Breast epithelium (tissue), 4 donors: ENCODE measurements at regions not wholly inside any gene's neighbourhood (a gene's known extent, or its start where the extent isn't known, plus 50 kb on each side); places are given as distances from the start of the nearest gene placed in this dataset.
"Not testable (repeated sequence)": the region's sequence is repeated elsewhere in the genome, so short reads cannot be mapped to it uniquely, and the experiment has no call there.

Source experiments
- DNase-seq, 2 donors: peaks; one replicate each; pipeline ENCODE4 v3.0.0-alpha.2; 2019; ENCODE audit warnings: low spot score in 2 of 2
- H3K27ac ChIP-seq, 2 donors: fragments of 200-600 bp; sonication (generic) in 1 of 2; one replicate each; pipeline ENCODE4 v1.5.1; 2016 to 2019; ENCODE audit warnings: mild to moderate bottlenecking in 1 of 2
- H3K27me3 ChIP-seq, 2 donors: fragments of 200-600 bp; sonication (generic) in 1 of 2; one replicate each; pipeline versions ENCODE4 v1.5.1 to v1.6.0; 2017 to 2019; ENCODE audit warnings: control low read depth in 1 of 2, mild to moderate bottlenecking in 1 of 2
- H3K36me3 ChIP-seq: fragments of 200-600 bp; one replicate; pipeline ENCODE4 v1.5.1; 2019
- H3K4me1 ChIP-seq, 2 donors: fragments of 200-600 bp; sonication (generic); one replicate each; pipeline ENCODE4 v1.5.1; 2016 to 2019; ENCODE audit warnings: control low read depth in 1 of 2
- H3K4me3 ChIP-seq, 3 donors: fragments of 200-600 bp; sonication (generic); 1 replicate in 2 of 3; 2 replicates in 1 of 3; pipeline ENCODE4 v1.5.1; 2016 to 2019; ENCODE audit warnings: mild to moderate bottlenecking in 3 of 3, moderate library complexity in 2 of 3
- H3K9me3 ChIP-seq, 2 donors: fragments of 200-600 bp; sonication (generic) in 1 of 2; one replicate each; pipeline ENCODE4 v1.5.1; 2016 to 2019; ENCODE audit warnings: control low read depth in 1 of 2
- POLR2A ChIP-seq: fragments of 450-650 bp; IDR thresholded peaks from one replicate; pipeline ENCODE4 v1.6.1; 2016; ENCODE audit warnings: antibody characterized with exemption, mild to moderate bottlenecking, moderate library complexity
- POLR2AphosphoS5 ChIP-seq, 3 donors: sonication (generic); formaldehyde crosslinking; IDR thresholded peaks; one replicate each; pipeline ENCODE4 v1.6.1; 2017; ENCODE audit warnings: antibody characterized with exemption in 3 of 3
- intact Hi-C: fragments of 100-400 bp; cut with DNase I; formaldehyde crosslinking; loops from one replicate; pipeline ENCODE4 v1.15.1; 2023; ENCODE audit warnings: low total_unique reads
- TF ChIP-seq, protein P1 (sequence below), 3 donors: fragments of 450-650 bp; IDR thresholded peaks; one replicate each; pipeline ENCODE4 v1.5.1; 2016 to 2017; ENCODE audit warnings: antibody characterized with exemption in 3 of 3, mild to moderate bottlenecking in 3 of 3, moderate library complexity in 3 of 3

DNA sequence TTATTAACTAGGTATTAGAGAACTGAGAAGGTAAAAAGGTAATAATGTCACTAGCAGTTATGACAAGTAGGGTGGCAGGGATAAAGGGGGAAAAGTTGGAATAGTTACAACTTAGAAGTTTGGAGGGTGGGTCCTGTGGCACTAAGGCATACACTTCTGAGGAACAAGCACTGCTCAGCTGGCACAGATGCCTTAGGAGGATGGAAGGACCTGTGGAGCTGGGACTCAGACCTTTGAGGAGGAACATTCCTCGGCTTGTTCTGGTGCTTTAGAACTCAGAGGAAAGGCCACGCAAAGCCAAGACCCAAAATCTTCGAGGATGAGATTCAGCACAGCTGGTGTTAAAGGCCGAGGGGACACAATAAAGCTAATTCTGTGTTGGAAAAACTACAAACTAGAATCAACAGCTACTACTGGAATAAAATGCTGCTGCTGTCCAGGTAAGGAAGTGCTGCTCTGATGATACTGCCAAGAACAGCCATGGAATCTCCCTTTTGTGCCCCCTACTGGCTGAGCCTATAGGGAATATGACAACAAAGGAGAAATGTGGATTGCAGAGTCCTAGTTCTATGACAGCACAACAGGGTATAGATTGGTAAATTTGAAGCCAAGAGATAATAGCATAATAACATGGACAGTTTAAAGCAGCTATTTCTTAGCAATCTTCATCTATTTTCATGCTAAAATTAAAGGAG, 126.7 kb downstream of the SLC25A46 start:
- intact Hi-C loops = no loop called here
- Histone ChIP-seq H3K4me3 (no peak overlapping the region), H3K4me1 (no peaks in the 10 kb centered on the region)

DNA sequence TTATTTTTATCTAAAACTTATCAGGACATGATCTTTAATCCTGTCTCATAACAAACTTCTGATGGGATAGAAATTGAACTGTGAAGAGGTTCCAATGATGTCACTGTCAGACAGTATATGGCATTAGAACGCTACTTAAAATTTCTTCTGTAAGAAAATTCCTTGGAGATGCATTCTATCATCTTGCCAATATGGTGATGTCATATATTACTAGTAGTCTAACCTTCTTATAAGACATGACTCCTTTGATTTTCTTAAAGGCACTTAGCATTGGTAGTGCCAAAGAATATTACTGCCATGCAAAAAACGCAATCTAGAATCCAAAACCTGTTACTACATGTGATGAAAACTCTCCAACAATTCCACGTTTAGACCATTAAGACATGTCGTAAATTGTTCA, 131.1 kb downstream of the SLC25A46 start:
- no peak overlapping the region for H3K4me3 ChIP-seq
- intact Hi-C loops = no loop called here
- no peaks in the 10 kb centered on the region for H3K4me1 ChIP-seq
- no peak overlapping the region for H3K27ac ChIP-seq
- TF ChIP-seq POLR2AphosphoS5 (IDR thresholded peaks at IDR 0.05) (no peak), POLR2A (no peak)
- TF ChIP-seq, protein P1, sequence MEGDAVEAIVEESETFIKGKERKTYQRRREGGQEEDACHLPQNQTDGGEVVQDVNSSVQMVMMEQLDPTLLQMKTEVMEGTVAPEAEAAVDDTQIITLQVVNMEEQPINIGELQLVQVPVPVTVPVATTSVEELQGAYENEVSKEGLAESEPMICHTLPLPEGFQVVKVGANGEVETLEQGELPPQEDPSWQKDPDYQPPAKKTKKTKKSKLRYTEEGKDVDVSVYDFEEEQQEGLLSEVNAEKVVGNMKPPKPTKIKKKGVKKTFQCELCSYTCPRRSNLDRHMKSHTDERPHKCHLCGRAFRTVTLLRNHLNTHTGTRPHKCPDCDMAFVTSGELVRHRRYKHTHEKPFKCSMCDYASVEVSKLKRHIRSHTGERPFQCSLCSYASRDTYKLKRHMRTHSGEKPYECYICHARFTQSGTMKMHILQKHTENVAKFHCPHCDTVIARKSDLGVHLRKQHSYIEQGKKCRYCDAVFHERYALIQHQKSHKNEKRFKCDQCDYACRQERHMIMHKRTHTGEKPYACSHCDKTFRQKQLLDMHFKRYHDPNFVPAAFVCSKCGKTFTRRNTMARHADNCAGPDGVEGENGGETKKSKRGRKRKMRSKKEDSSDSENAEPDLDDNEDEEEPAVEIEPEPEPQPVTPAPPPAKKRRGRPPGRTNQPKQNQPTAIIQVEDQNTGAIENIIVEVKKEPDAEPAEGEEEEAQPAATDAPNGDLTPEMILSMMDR (IDR thresholded peaks at IDR 0.05) = no peak
- no peak for DNase-seq
- no peaks in the 10 kb centered on the region for H3K27me3 ChIP-seq
- H3K36me3 ChIP-seq = no peaks in the 10 kb centered on the region
- no peaks in the 10 kb centered on the region for H3K9me3 ChIP-seq

More for the DNA sequence above, 126.7 kb downstream of the SLC25A46 start:
- H3K36me3 ChIP-seq = no peaks in the 10 kb centered on the region
- TF ChIP-seq POLR2A (no peak), POLR2AphosphoS5 (IDR thresholded peaks at IDR 0.05) (no peak)
- TF ChIP-seq, protein P1 (IDR thresholded peaks at IDR 0.05) = no peak
- no peaks in the 10 kb centered on the region for H3K9me3 ChIP-seq
- H3K27me3 ChIP-seq = no peaks in the 10 kb centered on the region
- DNase-seq = no peak
- H3K27ac ChIP-seq = no peak overlapping the region

DNA sequence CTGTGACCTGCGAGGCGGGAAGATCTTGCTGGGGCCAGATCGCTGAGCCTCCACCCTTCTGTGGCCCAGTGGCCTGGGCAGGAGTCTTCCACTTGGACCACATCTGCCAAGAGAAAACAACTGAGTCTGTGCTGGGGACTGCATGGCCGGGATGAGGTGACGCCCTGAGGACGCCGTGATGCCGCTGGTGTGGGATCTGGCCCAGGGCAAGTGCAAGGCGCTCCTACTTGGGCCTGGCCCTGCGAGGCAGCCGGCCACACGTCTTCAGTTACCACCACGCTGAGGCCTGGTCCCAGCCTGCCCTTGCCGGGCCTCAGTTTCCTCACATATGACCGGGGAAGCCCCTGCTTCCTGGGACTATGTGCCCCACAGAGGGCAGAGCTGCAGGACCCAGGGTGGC, 133.4 kb downstream of the SLC25A46 start:
- H3K4me1 ChIP-seq = no peaks in the 10 kb centered on the region
- no peak overlapping the region for H3K4me3 ChIP-seq
- intact Hi-C loops = no loop called here
- no peaks in the 10 kb centered on the region for H3K36me3 ChIP-seq
- H3K27ac ChIP-seq = no peak overlapping the region
- no peaks in the 10 kb centered on the region for H3K27me3 ChIP-seq
- TF ChIP-seq POLR2AphosphoS5 (IDR thresholded peaks at IDR 0.05) = no peak
- TF ChIP-seq POLR2A = no peak
- TF ChIP-seq, protein P1 (IDR thresholded peaks at IDR 0.05) = no peak
- DNase-seq = no peak
- H3K9me3 ChIP-seq = no peaks in the 10 kb centered on the region

DNA sequence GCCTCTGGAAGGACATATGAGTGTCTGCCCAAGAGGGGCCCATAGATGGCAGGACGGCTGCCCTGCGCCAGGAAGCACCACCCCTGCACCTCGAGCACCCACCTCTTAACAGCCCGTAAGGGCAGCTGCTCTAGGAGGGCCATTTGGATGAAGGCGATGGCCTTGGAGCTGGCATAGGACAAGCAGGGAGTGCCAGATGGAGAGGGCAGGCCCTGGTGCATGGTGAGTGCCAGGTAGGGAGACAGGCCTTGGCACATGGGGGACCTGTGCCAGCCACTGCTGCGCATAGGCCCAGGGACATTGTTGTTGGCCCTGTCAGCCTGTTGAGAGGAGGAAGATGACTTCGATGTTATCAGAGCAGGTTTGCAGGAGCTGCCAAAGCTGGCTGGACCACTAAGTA, 134.2 kb downstream of the SLC25A46 start:
- intact Hi-C loops = no loop called here
- H3K4me1 ChIP-seq = no peaks in the 10 kb centered on the region

DNA sequence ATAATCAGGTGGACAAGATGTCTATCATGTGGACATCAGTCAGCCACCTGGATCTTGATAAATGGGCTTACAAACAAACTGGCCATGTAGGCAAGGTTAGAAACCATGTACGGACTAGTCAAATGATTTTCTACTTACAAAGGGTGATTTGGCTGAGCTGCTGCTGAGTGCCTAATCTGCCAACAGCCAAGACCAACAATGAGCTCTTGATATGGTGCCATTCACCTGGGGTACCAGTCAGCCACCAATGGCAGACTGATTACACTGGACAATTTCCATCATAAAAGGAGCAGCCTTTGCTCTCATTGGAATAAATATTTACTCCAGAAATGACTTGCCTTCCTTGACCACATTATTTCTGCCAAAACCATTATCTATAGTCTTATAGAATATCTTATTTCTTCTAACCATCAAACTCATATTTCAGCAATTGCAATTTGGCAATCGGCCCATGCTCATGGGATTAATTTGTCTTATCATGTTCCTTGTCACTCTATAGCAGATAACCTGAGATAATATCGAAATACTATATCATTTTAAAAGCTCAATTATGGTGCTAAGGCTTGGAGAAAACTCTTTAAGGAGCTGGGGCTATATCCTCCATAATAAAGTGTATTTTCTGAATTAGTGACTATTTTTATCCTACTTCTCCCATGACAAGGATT, 135.1 kb downstream of the SLC25A46 start:
- no peaks in the 10 kb centered on the region for H3K36me3 ChIP-seq
- no peak for DNase-seq
- no peaks in the 10 kb centered on the region for H3K9me3 ChIP-seq
- H3K4me3 ChIP-seq = no peak overlapping the region
- H3K4me1 ChIP-seq = no peaks in the 10 kb centered on the region
- no peaks in the 10 kb centered on the region for H3K27me3 ChIP-seq
- H3K27ac ChIP-seq = no peak overlapping the region
- no peak for TF ChIP-seq POLR2A
- TF ChIP-seq, protein P1 (IDR thresholded peaks at IDR 0.05) = no peak
- intact Hi-C loops = no loop called here

More for the DNA sequence above, 134.2 kb downstream of the SLC25A46 start:
- DNase-seq = no peak
- TF ChIP-seq POLR2A = no peak
- no peaks in the 10 kb centered on the region for H3K27me3 ChIP-seq
- H3K27ac ChIP-seq = no peak overlapping the region
- no peaks in the 10 kb centered on the region for H3K9me3 ChIP-seq
- H3K36me3 ChIP-seq = no peaks in the 10 kb centered on the region
- H3K4me3 ChIP-seq = no peak overlapping the region

DNA sequence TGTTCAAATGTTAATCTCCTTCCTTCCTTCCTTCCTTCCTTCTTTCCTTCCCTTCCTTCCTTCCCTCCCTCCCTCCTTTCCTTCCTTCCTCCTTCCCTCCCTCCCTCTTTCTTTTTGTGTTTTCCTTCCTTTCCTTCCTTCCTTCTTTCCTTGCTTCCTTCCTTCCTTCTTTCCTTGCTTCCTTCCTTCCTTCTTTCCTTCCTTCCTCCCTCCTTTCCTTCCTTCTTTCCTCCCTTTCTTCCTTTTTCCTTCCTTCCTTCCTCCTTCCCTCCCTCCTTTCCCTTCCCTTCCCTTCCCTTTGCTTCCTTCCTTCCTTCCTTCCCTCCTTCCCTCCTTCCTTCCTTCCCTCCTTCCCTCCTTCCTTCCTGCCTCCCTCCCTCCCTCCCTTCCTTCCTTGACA, 136.3 kb downstream of the SLC25A46 start:
- H3K36me3 ChIP-seq, H3K9me3 ChIP-seq, H3K27ac ChIP-seq, H3K27me3 ChIP-seq, intact Hi-C loops, H3K4me1 ChIP-seq, H3K4me3 ChIP-seq, DNase-seq: not testable (repeated sequence)
